Activated CD8-positive, alpha-beta memory T cell treated with anti-CD3 and anti-CD28 coated beads, Interleukin-2, amount 50 U/mL, for 1 hour (primary cell): ENCODE measurements at regions not wholly inside any gene's neighbourhood (a gene's known extent, or its start where the extent isn't known, plus 50 kb on each side); places are given as distances from the start of the nearest gene placed in this dataset.
"Not testable (repeated sequence)": the region's sequence is repeated elsewhere in the genome, so short reads cannot be mapped to it uniquely, and the experiment has no call there.

Experiments
- DNase-seq: peaks from one replicate; pipeline ENCODE4 v3.0.0-alpha.2; 2020; ENCODE audit errors: extremely low read depth

DNA sequence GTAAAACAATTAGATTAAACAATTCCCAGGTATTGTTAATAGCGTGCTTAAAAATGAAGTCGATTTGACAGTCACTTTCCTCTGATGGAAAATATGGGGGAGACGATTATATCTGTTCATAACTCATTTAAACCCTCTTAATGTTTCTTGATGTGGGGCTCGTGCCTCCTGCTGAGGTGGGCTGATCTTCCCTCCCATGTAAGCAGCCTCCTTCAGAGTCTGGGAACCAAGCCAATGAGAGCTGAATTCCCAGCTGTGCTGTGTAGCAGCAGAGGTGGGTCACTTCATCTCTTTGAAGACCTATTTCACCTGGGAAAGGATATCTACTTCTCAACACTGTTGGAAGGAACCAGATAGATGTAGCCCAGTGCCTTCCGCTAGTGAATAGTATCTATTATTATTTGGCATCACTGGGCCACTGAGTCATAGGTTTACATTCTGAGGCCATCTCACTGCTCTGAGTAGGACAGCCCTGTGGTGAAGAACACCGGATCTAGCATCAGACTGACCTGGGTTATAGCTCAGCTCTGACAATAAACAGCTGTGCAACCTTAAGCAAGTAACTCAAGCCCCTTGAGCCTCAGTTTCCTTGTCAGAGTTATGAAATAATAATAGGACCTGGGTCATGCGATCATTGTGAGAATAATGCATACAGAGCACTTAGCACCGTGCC is 85.3 kb upstream of the C16orf82 start:
- DNase-seq, result no peak

DNA sequence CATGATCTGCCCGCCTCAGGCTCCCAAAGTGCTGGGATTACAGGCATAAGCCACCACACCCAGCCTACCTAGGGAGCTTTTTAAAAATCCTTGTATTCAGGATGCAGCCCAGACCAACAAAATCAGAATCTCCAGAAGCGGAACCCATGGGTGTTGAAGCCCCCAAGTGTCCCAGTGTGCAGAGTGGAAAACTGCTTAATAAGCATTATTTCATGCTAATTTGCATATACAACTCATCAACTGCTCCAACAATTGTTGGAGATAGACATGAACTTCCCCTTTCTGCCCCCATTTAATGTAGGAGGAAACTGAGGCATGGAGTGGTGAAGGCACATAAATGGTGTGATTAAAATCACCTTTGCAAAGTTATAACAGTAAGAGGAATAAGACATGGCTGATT is 84.3 kb upstream of the C16orf82 start:
- DNase-seq, result no peak

DNA sequence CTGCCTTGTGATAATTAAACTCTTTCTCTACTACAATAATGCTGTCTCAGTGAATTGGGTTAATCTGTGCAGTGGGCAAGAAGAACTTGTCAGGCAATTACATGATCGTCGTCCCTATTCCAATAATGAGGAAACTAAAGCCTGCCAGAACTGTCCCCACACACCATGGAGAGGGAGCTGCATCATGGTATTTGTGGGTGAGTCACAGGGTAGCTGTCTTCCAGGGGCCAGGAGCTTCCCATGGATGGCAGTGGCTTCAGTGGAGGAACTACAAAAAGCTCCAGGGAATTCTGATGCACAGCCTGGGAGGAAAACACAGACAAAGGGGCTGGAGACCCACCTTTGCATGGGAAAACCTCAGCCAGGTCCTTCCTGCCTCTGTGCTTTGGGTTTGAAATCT is 83.3 kb upstream of the C16orf82 start:
- DNase-seq, result no peak

DNA sequence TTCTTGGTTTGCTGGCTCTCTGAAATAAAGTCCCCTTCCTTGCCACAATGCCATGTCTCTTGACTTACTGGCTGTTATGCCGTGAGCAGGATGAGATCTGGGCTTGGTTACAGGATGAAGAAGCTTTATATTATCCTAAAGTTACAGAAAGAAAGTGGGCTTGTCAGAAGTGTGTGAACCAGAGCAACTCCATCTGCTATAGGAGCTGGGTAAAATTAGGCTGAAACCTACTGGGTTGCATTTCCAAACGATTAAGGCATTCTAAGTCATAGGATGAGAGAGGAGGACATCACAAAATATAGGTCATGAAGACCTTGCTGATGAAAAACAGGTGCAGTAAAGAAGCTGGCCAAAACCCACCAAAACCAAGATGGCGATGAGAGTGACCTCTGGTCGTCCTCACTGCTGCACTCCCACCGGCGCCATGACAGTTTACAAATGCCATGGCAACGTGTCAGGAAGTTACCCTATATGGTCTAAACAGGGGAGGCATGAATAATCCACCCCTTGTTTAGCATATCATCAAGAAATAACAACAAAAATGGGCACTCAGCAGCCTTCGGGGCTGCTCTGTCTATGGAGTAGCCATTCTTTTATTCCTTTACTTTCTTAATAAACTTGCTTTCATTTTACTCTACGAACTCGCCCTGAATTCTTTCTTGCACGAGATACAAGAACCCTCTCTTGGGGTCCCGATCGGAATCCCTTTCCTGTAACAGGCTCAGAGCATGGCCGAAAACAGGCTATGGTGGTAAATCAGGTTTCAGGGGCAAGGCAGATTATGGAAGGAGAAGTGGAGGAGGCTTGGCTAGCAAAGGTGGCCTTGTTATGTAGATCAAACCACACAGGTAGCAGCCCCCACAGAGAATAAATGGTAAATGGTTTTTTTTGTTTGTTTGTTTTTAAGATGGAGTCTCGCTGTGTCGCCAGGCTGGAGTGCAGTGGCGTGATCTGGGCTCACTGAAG is 81.3 kb upstream of the C16orf82 start:
- DNase-seq, result no peak

DNA sequence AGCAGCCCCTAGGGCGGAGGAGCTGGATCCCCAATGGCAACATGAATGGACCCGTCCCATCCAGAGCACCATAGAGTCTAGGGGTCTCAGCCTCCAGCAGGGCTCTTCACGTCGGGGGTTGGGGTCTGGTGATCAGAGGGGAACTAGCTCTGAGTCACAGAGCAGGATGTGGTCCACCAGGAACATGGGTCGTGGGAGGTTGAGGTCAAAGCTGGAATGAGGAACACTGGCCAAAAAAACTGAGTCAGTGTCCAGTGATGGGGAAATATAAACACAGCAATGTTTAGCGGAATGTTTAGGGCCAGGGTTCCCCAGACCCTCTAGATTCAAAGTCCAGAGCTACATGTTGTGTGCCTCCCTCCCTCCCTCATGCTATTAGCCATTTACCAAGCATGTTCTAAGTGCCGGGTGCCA is 79.1 kb upstream of the C16orf82 start:
- no peak for DNase-seq

DNA sequence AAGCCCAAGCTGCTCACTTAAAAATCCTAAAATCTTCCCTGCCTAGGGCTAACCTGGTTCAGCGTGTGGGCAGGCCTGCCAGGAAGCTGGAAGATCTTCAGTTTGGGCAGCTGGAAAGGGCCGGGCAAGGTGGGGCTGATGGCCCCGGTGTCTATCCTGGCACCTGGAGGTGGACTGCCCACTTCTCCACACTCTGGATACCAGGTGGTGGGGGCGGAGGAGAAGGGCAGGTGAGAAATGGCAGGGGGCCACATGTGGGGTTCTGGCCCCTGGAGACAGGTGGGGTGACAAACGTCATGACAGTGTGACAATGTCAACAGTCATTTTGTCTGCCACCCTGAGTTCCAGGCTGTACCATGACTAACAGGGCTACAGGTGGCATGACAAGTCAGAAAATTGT is 78.5 kb upstream of the C16orf82 start:
- no peak for DNase-seq

DNA sequence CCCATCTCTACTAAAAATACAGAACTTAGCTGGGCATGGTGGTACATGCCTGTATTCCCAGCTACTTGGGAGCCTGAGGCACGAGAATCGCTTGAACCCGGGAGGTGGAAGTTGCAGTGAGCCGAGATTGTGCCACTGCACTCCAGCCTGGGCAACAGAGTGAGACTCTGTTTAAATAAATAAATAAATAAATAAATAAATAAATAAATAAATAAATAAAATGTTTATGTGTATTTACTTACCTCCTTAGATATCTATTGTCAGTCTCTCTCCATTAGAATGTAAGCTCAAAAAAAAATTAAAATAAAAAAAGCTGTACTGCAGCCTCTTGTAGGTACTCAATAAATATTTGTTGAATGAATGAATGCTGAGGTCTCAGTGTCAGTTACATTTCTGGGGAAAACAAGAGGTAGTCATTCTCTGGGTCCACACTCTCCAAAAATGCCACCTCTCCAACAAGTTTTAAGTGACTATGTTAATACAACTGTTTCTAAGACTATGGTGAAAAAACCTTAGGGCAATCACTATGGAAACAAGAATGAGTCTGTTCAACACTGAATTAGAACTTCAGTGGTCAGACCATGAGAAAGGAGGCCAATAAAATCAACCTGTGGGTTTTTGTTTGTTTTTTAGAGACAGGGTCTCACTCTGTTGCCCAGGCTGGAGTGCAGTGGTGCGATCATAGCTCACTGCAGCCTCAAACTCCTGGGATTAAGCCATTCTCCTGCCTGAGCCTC is 76.2 kb upstream of the C16orf82 start:
- not testable (repeated sequence) for DNase-seq

DNA sequence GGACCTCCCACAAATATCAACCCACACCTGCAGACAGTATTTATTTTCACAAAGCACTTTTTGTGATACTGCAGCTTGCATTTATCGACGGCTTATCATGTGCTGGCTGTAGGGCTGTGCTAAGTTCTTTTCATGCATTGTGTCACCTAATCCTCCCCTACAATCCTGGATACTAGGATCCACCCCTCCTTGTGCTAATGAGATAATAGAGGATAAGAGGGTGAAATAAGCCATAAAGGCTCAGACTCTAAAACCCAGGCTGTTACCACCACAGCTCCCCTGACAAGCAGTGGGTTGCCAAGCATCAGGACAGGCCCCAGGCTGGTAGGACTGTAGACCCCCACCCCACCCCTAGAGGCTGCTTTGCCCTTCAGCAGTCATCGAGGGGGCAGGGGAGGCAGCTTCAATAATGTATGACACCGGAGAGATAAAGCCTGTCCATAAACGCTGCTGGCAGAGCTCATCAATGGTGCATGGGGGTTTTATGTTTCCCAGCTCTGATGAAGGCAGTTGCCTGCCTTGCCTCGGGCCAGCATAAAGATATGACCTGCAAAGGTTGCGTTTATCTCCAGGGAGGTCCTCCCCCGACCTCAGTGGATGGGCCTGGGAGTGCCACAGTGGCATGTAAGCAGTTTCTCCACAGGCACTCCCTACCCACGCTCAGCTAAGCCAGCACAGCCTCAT is 73.9 kb upstream of the C16orf82 start:
- DNase-seq, result no peak

DNA sequence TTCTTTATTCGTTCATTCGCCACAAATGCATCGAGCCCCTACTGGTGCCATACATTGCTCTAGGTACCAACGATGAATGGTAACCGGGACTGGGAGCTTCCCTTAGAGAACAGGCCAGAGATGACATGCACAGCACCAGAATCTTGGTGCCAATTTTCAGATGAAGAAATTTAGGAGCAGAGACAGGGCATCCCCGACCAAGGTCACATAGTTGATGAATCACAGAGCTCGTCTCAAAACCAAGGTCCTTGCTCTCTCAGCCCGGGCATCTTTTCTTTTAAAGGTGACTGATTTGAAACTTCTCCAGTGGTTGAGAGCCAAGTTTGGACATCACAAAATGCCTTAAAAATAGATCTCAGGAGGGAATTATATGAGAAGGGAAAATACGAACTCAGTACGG is 73.2 kb upstream of the C16orf82 start:
- no peak for DNase-seq

DNA sequence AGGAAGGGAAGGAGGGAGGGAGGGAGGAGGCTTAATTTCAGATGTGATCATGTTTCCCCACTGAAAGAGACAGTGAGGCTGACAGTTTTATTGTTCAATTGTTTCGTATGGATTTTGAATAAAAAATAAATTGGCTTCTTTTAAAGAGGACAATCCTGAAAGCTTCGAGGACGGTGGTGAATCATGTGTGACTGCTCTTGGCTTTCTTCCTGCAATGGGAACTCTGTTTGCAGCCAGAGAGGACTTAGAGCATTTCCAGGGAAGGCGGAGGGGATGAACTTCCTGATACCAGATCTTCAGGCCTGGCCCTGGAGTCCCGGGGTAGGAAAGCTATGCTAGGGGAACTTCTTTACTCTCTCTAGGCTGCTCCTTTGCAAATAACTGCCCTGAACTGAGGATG is 72.8 kb upstream of the C16orf82 start:
- DNase-seq, result no peak

DNA sequence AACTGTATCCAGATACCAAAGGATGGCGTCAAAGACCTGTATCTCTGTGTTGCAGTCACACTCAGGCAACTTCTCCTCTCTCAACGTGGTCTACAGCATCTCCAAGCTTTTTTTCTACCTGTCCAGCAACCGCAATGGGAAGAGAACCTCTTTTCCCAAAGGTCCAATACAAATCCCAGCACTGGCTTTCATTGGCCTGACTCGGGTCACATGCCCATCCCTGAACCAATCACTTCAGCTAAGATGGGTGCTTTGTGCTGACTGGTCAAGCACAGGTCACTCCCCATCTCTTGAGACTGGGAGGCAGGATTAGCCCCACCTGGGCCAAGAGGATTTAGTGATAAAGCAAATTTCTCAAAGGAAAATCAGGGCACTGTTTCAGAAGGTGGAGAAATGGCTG is 71.2 kb upstream of the C16orf82 start:
- no peak for DNase-seq

DNA sequence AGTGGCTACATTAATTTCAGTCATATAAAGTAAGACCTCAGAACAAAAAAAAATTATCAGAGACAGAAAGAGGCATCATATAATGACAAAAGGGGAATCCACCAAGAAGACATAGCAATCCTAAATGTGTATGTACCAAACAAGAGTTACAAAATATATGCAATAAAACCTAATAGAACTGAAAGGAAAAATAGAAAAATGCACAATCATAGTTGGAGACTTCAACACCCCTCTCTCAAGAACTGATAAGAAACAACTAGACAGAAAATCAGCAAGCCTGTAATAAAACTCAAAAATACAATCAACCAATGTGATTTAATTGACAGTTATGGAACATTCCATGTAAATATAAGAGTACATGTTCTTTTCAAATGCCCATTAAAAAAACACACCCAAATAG is 61.3 kb upstream of the C16orf82 start:
- DNase-seq, result no peak
